ENCODE measurements at regions not wholly inside any gene's neighbourhood (a gene's known extent, or its start where the extent isn't known, plus 50 kb on each side); places are given as distances from the start of the nearest gene placed in this dataset.
A peak's percentile ranks its signal among the peaks of the same experiment; 100 is the strongest.

- DNase-seq (ENCODE audit: low read depth in 1 of 2, low spot score in 1 of 2): no peak
- in situ Hi-C loops (cut with HindIII; ENCODE audit: low pct_unique_long_range_greater_than_20kb, low sequenced_read_pairs): no loop called here
- TF ChIP-seq JUND (IDR thresholded peaks at IDR 0.05; ENCODE audit: low read depth): no peak
Measured at GRCh38 chr6:139778106-139778505, 403.7 kb upstream of the CITED2 start.

- no peak for DNase-seq (ENCODE audit: low read depth in 1 of 2, low spot score in 1 of 2)
- in situ Hi-C loops (cut with HindIII; ENCODE audit: low pct_unique_long_range_greater_than_20kb, low sequenced_read_pairs): no loop called here
Measured at GRCh38 chr6:139777202-139777970, 402.9 kb upstream of the CITED2 start.

GRCh38 chr6:139776041-139776440 lies 401.6 kb upstream of the CITED2 start:
- in situ Hi-C loops (cut with HindIII; ENCODE audit: low pct_unique_long_range_greater_than_20kb, low sequenced_read_pairs): no loop called here
- no peak for TF ChIP-seq JUND (IDR thresholded peaks at IDR 0.05; ENCODE audit: low read depth)
- DNase-seq (ENCODE audit: low read depth in 1 of 2, low spot score in 1 of 2): no peak

More at GRCh38 chr6:139777202-139777970, 402.9 kb upstream of the CITED2 start:
- no peak for TF ChIP-seq JUND (IDR thresholded peaks at IDR 0.05; ENCODE audit: low read depth)

- no peak for DNase-seq (ENCODE audit: low read depth in 1 of 2, low spot score in 1 of 2)
- in situ Hi-C loops (cut with HindIII; ENCODE audit: low pct_unique_long_range_greater_than_20kb, low sequenced_read_pairs): no loop called here
- no peak for TF ChIP-seq JUND (IDR thresholded peaks at IDR 0.05; ENCODE audit: low read depth)
Measured at GRCh38 chr6:139768196-139768595, 393.7 kb upstream of the CITED2 start.

- no peak for TF ChIP-seq JUND (IDR thresholded peaks at IDR 0.05; ENCODE audit: low read depth)
- in situ Hi-C loops (cut with HindIII; ENCODE audit: low pct_unique_long_range_greater_than_20kb, low sequenced_read_pairs): no loop called here
- DNase-seq (ENCODE audit: low read depth in 1 of 2, low spot score in 1 of 2): no peak
Measured at GRCh38 chr6:139766796-139767195, 392.3 kb upstream of the CITED2 start.

GRCh38 chr6:139765825-139766285 lies 391.4 kb upstream of the CITED2 start:
- no peak for DNase-seq (ENCODE audit: low read depth in 1 of 2, low spot score in 1 of 2)
- in situ Hi-C loops (cut with HindIII; ENCODE audit: low pct_unique_long_range_greater_than_20kb, low sequenced_read_pairs): no loop called here
- TF ChIP-seq JUND (IDR thresholded peaks at IDR 0.05; ENCODE audit: low read depth): no peak

GRCh38 chr6:139764498-139764986 lies 390.1 kb upstream of the CITED2 start:
- DNase-seq (ENCODE audit: low read depth in 1 of 2, low spot score in 1 of 2): peak in 1 of 2 experiments; percentile 32
- no peak for TF ChIP-seq JUND (IDR thresholded peaks at IDR 0.05; ENCODE audit: low read depth)
- in situ Hi-C loops (cut with HindIII; ENCODE audit: low pct_unique_long_range_greater_than_20kb, low sequenced_read_pairs): no loop called here

GRCh38 chr6:139763468-139764210 lies 389.2 kb upstream of the CITED2 start:
- DNase-seq (ENCODE audit: low read depth in 1 of 2, low spot score in 1 of 2): no peak

GRCh38 chr6:139762587-139763031 lies 388.2 kb upstream of the CITED2 start:
- no peak for DNase-seq (ENCODE audit: low read depth in 1 of 2, low spot score in 1 of 2)
- no peak for TF ChIP-seq JUND (IDR thresholded peaks at IDR 0.05; ENCODE audit: low read depth)
- in situ Hi-C loops (cut with HindIII; ENCODE audit: low pct_unique_long_range_greater_than_20kb, low sequenced_read_pairs): no loop called here

More at GRCh38 chr6:139763468-139764210, 389.2 kb upstream of the CITED2 start:
- no peak for TF ChIP-seq JUND (IDR thresholded peaks at IDR 0.05; ENCODE audit: low read depth)
- in situ Hi-C loops (cut with HindIII; ENCODE audit: low pct_unique_long_range_greater_than_20kb, low sequenced_read_pairs): no loop called here

- no peak for DNase-seq (ENCODE audit: low read depth in 1 of 2, low spot score in 1 of 2)
- in situ Hi-C loops (cut with HindIII; ENCODE audit: low pct_unique_long_range_greater_than_20kb, low sequenced_read_pairs): no loop called here
Measured at GRCh38 chr6:139760128-139760527, 385.7 kb upstream of the CITED2 start.

GRCh38 chr6:139759086-139759485 lies 384.6 kb upstream of the CITED2 start:
- no peak for DNase-seq (ENCODE audit: low read depth in 1 of 2, low spot score in 1 of 2)
- in situ Hi-C loops (cut with HindIII; ENCODE audit: low pct_unique_long_range_greater_than_20kb, low sequenced_read_pairs): no loop called here
- no peak for TF ChIP-seq JUND (IDR thresholded peaks at IDR 0.05; ENCODE audit: low read depth)

More at GRCh38 chr6:139760128-139760527, 385.7 kb upstream of the CITED2 start:
- no peak for TF ChIP-seq JUND (IDR thresholded peaks at IDR 0.05; ENCODE audit: low read depth)

- TF ChIP-seq JUND (IDR thresholded peaks at IDR 0.05; ENCODE audit: low read depth): no peak
- no peak for DNase-seq (ENCODE audit: low read depth in 1 of 2, low spot score in 1 of 2)
- in situ Hi-C loops (cut with HindIII; ENCODE audit: low pct_unique_long_range_greater_than_20kb, low sequenced_read_pairs): no loop called here
Measured at GRCh38 chr6:139758209-139758611, 383.8 kb upstream of the CITED2 start.

- DNase-seq (ENCODE audit: low read depth in 1 of 2, low spot score in 1 of 2): no peak
- in situ Hi-C loops (cut with HindIII; ENCODE audit: low pct_unique_long_range_greater_than_20kb, low sequenced_read_pairs): no loop called here
- TF ChIP-seq JUND (IDR thresholded peaks at IDR 0.05; ENCODE audit: low read depth): no peak
Measured at GRCh38 chr6:139757784-139758183, 383.3 kb upstream of the CITED2 start.

Measured in T47D (cell line).